Transverse colon (tissue), 3 donors: ENCODE measurements at regions not wholly inside any gene's neighbourhood (a gene's known extent, or its start where the extent isn't known, plus 50 kb on each side); places are given as distances from the start of the nearest gene placed in this dataset.

Experiments used
- CTCF ChIP-seq, 5 experiments: fragments of 200-600 bp in 3 of 5; fragments of 450-650 bp in 2 of 5; sonication (generic) in 3 of 5; IDR thresholded peaks; 1 replicate in 2 of 5; 2 replicates in 3 of 5; pipeline ENCODE4 v1.5.1; 2016 to 2017; ENCODE audit warnings: antibody characterized with exemption in 5 of 5, inconsistent platforms in 3 of 5, mild to moderate bottlenecking in 2 of 5, moderate library complexity in 1 of 5
- EP300 ChIP-seq: sonication (generic); formaldehyde crosslinking; IDR thresholded peaks from one replicate; pipeline ENCODE4 v1.6.1; 2017; ENCODE audit warnings: antibody characterized with exemption, low read depth
- POLR2A ChIP-seq: fragments of 450-650 bp; IDR thresholded peaks from one replicate; pipeline ENCODE4 v1.6.1; 2016; ENCODE audit warnings: antibody characterized with exemption, mild to moderate bottlenecking, moderate library complexity

DNA sequence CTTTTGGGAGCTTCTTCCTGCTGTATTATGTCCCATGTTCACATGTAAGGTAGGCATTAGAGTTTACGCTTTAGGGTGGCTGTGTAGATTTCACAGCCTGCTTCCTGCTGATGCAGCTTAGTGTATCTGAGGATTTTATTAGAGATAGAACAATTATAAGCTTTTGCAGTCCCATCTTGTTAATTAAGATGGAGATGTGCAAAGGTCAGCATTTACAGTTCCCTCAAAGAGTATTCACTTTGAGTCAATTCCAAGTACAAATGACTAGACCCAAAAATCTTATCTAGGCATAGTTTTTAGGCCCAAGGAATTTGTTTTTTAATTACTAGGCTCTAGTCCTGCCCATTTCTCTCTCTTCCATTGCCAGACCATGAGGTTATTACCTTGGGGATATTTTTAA lies 239.9 kb upstream of the PHF14 start:
- TF ChIP-seq POLR2A: no peak
- TF ChIP-seq CTCF (IDR thresholded peaks at IDR 0.05): no peak
- no peak for TF ChIP-seq EP300
